ENCODE measurements at regions not wholly inside any gene's neighbourhood (a gene's known extent, or its start where the extent isn't known, plus 50 kb on each side); places are given as distances from the start of the nearest gene placed in this dataset.
A peak's percentile ranks its signal among the peaks of the same experiment; 100 is the strongest.

GRCh38 chr13:107233541-107233940 lies 665.6 kb upstream of the ARGLU1 start:
- Mint-ChIP-seq H3K9me3 (no peaks in the 10 kb centered on the region), H3K4me3 (no peak overlapping the region), H3K4me1 (no peaks in the 10 kb centered on the region), H3K27me3 (ENCODE audit: low read depth) (peaks cover 4% of the 10 kb centered on the region), H3K36me3 (ENCODE audit: low read depth) (no peaks in the 10 kb centered on the region), H3K27ac (no peak overlapping the region)
- no peak for TF ChIP-seq CTCF (IDR thresholded peaks at IDR 0.05; ENCODE audit: unreplicated experiment in 3 of 3)

- no peak for TF ChIP-seq CTCF (IDR thresholded peaks at IDR 0.05; ENCODE audit: unreplicated experiment in 3 of 3)
- no peaks in the 10 kb centered on the region for H3K9me3 Mint-ChIP-seq
- no peak overlapping the region for H3K4me3 Mint-ChIP-seq
- H3K4me1 Mint-ChIP-seq: no peaks in the 10 kb centered on the region
- H3K27ac Mint-ChIP-seq: no peak overlapping the region
- H3K36me3 Mint-ChIP-seq (ENCODE audit: low read depth): no peaks in the 10 kb centered on the region
- peaks cover 4% of the 10 kb centered on the region for H3K27me3 Mint-ChIP-seq (ENCODE audit: low read depth)
Measured at GRCh38 chr13:107231944-107232343, 664.0 kb upstream of the ARGLU1 start.

GRCh38 chr13:107223867-107224266 lies 655.9 kb upstream of the ARGLU1 start:
- H3K4me1 Mint-ChIP-seq: no peaks in the 10 kb centered on the region
- no peak overlapping the region for H3K27ac Mint-ChIP-seq
- H3K4me3 Mint-ChIP-seq: no peak overlapping the region
- H3K27me3 Mint-ChIP-seq (ENCODE audit: low read depth): no peaks in the 10 kb centered on the region
- no peak for TF ChIP-seq CTCF (IDR thresholded peaks at IDR 0.05; ENCODE audit: unreplicated experiment in 3 of 3)
- no peaks in the 10 kb centered on the region for H3K9me3 Mint-ChIP-seq
- no peaks in the 10 kb centered on the region for H3K36me3 Mint-ChIP-seq (ENCODE audit: low read depth)

DNA sequence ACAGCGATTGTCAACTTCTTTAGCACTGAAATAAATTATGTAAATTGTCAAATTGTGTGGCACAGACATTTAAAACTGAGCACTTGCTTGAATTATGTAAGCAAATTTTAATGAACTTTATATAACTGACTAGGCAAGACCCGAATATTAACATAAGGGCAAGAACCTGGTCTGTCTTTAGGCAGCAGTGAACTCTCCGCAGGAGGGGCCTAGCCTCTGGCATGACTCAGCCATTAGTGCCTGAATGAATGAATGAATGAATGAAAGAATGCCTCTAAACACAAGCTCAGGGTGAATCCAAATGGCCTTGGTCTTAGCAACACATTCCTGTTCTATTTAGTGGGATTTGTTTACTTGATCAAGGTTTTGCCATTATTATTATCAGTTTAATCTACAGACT lies 654.7 kb upstream of the ARGLU1 start:
- Mint-ChIP-seq H3K27ac (no peak overlapping the region), H3K27me3 (ENCODE audit: low read depth) (peaks cover 7% of the 10 kb centered on the region), H3K4me3 (no peak overlapping the region), H3K9me3 (no peaks in the 10 kb centered on the region), H3K36me3 (ENCODE audit: low read depth) (no peaks in the 10 kb centered on the region), H3K4me1 (peaks cover 6% of the 10 kb centered on the region)
- no peak for TF ChIP-seq CTCF (IDR thresholded peaks at IDR 0.05; ENCODE audit: unreplicated experiment in 3 of 3)

DNA sequence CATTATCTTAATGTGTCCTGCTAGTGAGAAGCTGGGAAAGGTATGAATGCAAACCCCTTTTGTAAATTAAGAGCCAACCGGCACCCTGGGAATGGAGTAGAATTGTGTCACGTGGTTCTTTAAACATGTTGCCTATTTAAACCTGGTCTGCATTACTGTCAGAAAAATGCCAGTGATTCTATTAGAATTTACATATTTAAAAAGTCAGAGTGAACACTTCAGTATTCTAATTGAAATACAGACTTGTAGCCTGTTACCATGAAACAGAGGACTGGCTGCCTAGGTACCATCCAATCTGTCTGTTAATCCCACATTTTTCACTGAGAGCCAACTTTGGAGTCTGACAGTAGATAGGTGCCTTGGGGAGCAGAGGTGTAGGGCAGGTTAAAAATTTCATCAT lies 652.3 kb upstream of the ARGLU1 start:
- no peaks in the 10 kb centered on the region for H3K36me3 Mint-ChIP-seq (ENCODE audit: low read depth)
- peaks cover 14% of the 10 kb centered on the region for H3K4me1 Mint-ChIP-seq
- H3K4me3 Mint-ChIP-seq: no peak overlapping the region
- H3K9me3 Mint-ChIP-seq: no peaks in the 10 kb centered on the region
- H3K27ac Mint-ChIP-seq: no peak overlapping the region
- H3K27me3 Mint-ChIP-seq (ENCODE audit: low read depth): peaks cover 10% of the 10 kb centered on the region
- no peak for TF ChIP-seq CTCF (IDR thresholded peaks at IDR 0.05; ENCODE audit: unreplicated experiment in 3 of 3)

DNA sequence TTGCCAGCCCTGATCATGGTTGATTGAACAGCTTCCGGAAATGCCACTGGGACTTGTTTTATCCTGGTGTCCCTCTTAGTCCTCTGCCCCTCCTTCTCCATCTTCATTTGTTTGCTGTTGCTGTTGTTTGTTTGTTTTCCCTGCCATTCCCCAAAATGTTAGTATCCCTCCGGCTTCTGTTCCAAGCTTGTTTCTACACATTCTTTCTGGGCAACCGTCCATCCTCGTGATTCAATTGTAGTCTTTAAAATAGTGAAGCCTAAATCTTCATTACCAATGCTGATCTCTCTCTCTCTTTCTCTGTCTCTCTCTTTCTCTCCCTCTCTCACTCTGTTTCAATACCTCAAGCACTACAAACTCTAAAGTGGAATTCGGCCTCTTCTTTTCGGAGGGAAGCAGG lies 649.3 kb upstream of the ARGLU1 start:
- Mint-ChIP-seq H3K9me3 (no peaks in the 10 kb centered on the region), H3K4me1 (peaks cover 18% of the 10 kb centered on the region), H3K27ac (peak overlapping the region in 1 of 3 experiments; percentile 30), H3K27me3 (ENCODE audit: low read depth) (peaks cover 16% of the 10 kb centered on the region), H3K36me3 (ENCODE audit: low read depth) (no peaks in the 10 kb centered on the region), H3K4me3 (no peak overlapping the region)
- no peak for TF ChIP-seq CTCF (IDR thresholded peaks at IDR 0.05; ENCODE audit: unreplicated experiment in 3 of 3)
